Karpas-422 (cell line): ENCODE measurements at regions not wholly inside any gene's neighbourhood (a gene's known extent, or its start where the extent isn't known, plus 50 kb on each side); places are given as distances from the start of the nearest gene placed in this dataset.

Experiments
- DNase-seq: peaks from one replicate; pipeline ENCODE4 v3.0.0-alpha.2; 2015
- H2AFZ ChIP-seq: fragments of 200-600 bp; sonication (generic); 2 replicates; pipeline ENCODE4 v1.6.1; 2014; ENCODE audit warnings: antibody characterized with exemption, low read length, mixed read lengths
- H3K27ac ChIP-seq: fragments of 200-600 bp; sonication (generic); 2 replicates; pipeline ENCODE4 v1.5.1; 2014; ENCODE audit warnings: mild to moderate bottlenecking, low read length, moderate library complexity
- H3K27me3 ChIP-seq: fragments of 200-600 bp; sonication (generic); 2 replicates; pipeline ENCODE4 v1.6.1; 2014; ENCODE audit warnings: low read length, mixed read lengths
- H3K36me3 ChIP-seq: fragments of 200-600 bp; sonication (generic); 2 replicates; pipeline ENCODE4 v1.6.1; 2014; ENCODE audit warnings: low read length, mixed read lengths; ENCODE audit not compliant: insufficient read depth
- H3K4me1 ChIP-seq: fragments of 200-600 bp; sonication (generic); 2 replicates; pipeline ENCODE4 v1.6.1; 2014; ENCODE audit warnings: mild to moderate bottlenecking, low read length, mixed read lengths
- H3K4me2 ChIP-seq: fragments of 200-600 bp; sonication (generic); 2 replicates; pipeline ENCODE4 v1.6.1; 2014; ENCODE audit warnings: low read length, low read depth, mild to moderate bottlenecking; ENCODE audit not compliant: poor library complexity, severe bottlenecking
- H3K4me3 ChIP-seq: fragments of 200-600 bp; sonication (generic); 2 replicates; pipeline ENCODE4 v1.5.1; 2014; ENCODE audit warnings: mild to moderate bottlenecking, antibody characterized with exemption, low read length, mixed read lengths
- H3K79me2 ChIP-seq: fragments of 200-600 bp; sonication (generic); 2 replicates; pipeline ENCODE4 v1.6.1; 2014; ENCODE audit warnings: mild to moderate bottlenecking, low read length, mixed read lengths
- H3K9ac ChIP-seq: fragments of 200-600 bp; sonication (generic); 2 replicates; pipeline ENCODE4 v1.6.0; 2014; ENCODE audit warnings: low read length
- H3K9me2 ChIP-seq: fragments of 200-600 bp; sonication (generic), shearing (Covaris generic); replicated peaks from 2 replicates; pipeline ENCODE4 v1.6.0; 2014; ENCODE audit warnings: mild to moderate bottlenecking, low read length, moderate library complexity; ENCODE audit not compliant: insufficient read depth
- H3K9me3 ChIP-seq: fragments of 300-700, 200-600 bp; sonication (generic); 2 replicates; pipeline ENCODE4 v1.6.1; 2014; ENCODE audit warnings: low read length, mixed read lengths
- H4K20me1 ChIP-seq: fragments of 200-600 bp; sonication (generic); 2 replicates; pipeline ENCODE4 v1.6.1; 2014; ENCODE audit warnings: mild to moderate bottlenecking, antibody characterized with exemption, low read length, low read depth; ENCODE audit not compliant: insufficient read depth

DNA sequence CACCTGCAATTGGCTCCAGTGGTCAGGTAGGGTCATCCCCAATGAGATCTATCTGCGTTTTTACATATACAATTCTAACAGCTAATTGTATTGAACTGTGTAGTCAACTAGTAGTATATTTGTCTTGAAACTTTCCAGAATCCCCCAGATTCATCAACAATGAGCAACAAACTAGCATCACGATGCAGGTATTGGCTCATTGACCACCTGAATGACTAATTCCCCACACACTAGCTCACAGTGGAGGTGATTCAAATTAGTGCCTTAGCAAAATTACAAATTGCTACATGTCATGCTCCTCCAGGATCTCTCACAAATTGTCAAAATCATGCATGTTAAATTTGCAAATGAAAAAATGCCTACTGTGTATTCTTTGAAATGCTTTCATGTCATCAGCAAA, 62.8 kb upstream of the MPHOSPH6 start:
- Histone ChIP-seq H3K4me3 (no peak overlapping the region), H3K27me3 (no peaks in the 10 kb centered on the region; the same call in 1 of the 2 replicates), H3K9ac (no peak overlapping the region), H3K4me1 (no peaks in the 10 kb centered on the region), H4K20me1 (no peaks in the 10 kb centered on the region), H3K9me3 (no peaks in the 10 kb centered on the region), H3K79me2 (no peaks in the 10 kb centered on the region), H3K36me3 (no peaks in the 10 kb centered on the region), H3K4me2 (no peak overlapping the region), H3K27ac (no peak overlapping the region), H2AFZ (no peak overlapping the region), H3K9me2 (no peaks in the 10 kb centered on the region)
- DNase-seq = no peak

DNA sequence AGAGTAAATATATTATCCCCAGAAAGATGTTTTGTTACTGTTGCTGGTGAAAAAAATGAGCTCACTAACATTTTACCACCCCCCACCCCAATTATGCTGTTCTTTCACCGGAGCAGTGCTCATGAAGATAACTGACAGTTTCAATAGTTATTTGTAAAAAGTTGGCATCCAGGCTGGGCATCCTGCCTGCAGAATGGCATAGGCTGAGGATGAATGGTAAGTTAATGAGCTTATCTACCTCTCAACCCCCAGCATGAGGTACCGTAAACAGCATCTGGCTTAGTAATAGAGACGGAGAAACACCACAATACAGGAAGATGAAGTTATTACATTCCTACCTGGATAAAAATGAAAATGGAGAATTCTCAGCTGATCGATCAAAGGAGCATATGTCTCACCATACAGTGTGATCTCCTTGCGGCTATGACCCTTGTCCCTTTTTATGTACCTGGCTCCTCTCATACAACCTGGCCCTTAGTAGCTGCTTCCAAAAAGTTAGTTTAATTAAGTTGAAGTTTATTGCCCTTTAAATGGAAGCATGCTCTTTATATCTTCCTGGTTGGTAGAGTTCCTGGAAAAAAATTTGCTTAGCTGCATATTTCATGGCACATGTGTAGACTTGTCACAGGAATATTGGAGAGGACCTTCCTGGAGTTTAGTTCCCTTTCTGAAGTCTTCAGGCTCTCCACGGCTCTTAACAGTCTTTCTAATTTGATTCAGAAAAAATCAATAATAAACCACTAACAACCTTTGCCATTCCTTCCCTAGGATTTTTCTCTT, 61.2 kb upstream of the MPHOSPH6 start:
- no peaks in the 10 kb centered on the region for H3K9me2 ChIP-seq
- H4K20me1 ChIP-seq = no peaks in the 10 kb centered on the region
- no peak overlapping the region for H2AFZ ChIP-seq
- H3K4me2 ChIP-seq = no peak overlapping the region
- H3K36me3 ChIP-seq = no peaks in the 10 kb centered on the region
- no peaks in the 10 kb centered on the region for H3K79me2 ChIP-seq
- H3K4me1 ChIP-seq = no peaks in the 10 kb centered on the region
- no peaks in the 10 kb centered on the region for H3K9me3 ChIP-seq
- no peak overlapping the region for H3K27ac ChIP-seq
- H3K9ac ChIP-seq = no peak overlapping the region
- no peaks in the 10 kb centered on the region; the same call in 1 of the 2 replicates for H3K27me3 ChIP-seq
- no peak for DNase-seq
- no peak overlapping the region for H3K4me3 ChIP-seq

DNA sequence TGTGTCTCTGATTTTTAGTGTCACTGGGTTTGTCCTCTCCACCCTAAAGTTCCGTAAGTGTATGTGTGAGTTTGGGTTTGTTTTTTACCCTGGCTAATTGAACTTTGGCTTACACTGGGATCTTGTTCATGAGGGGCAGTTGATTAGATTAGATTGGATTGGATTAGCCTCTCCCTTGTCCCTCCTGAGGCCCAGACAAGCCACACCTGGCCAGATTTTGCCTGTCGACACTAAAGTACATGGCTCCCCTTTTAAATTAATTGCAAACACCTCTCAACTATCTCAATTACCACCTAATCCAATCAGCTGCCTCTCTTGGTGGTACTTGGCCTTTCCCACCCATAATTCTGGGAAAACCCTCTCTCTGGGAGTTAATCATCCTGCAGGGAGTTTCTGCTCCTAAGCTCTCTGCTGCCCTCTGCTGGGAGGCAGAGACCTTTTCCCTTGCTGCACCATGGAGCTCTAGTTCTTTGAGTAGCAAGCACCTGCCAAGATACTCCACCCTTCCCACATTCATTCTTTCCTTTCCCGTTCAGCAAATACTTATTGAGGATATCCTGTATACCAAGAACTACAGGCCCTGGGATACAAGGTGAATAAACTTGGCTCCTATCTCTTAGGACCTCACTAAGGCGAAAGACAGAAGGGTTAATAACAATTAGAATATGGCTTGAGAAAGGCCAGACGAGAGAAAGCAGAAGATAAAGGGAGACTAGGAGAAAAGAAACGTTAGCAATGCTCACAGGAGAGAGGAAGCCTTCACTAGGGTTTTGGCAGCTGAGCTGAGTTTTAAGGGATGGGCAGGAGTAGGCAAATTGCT, 60.0 kb upstream of the MPHOSPH6 start:
- Histone ChIP-seq H3K4me1 (no peaks in the 10 kb centered on the region), H3K9ac (no peak overlapping the region), H2AFZ (no peak overlapping the region), H3K4me2 (no peak overlapping the region), H3K9me2 (no peaks in the 10 kb centered on the region), H3K36me3 (no peaks in the 10 kb centered on the region), H3K27me3 (no peaks in the 10 kb centered on the region), H3K9me3 (no peaks in the 10 kb centered on the region), H3K79me2 (no peaks in the 10 kb centered on the region), H3K27ac (no peak overlapping the region), H3K4me3 (no peak overlapping the region), H4K20me1 (no peaks in the 10 kb centered on the region)
- peak; percentile 76 for DNase-seq

DNA sequence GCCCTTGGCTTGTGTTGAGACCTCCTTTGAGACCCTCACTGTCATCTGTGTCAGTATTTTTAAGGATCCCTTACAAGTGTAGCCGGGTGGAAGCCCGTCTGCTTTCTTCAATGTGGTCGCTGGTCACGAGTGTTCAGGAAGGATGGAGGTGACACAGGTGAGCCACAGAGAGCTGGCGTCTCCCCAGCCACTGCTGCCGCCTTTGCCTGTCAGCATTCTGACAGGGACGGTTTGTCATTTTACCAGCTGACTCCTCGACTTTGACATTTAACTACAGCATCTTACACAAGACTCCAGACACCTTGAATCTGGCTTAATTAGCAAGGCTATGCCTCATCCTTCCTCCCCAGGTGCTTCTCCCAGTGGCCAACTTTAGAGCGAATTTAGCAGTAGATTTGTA, 56.3 kb upstream of the MPHOSPH6 start:
- no peak overlapping the region for H3K4me3 ChIP-seq
- H3K79me2 ChIP-seq = no peaks in the 10 kb centered on the region
- no peaks in the 10 kb centered on the region for H3K9me3 ChIP-seq
- H4K20me1 ChIP-seq = no peaks in the 10 kb centered on the region
- H3K4me1 ChIP-seq = no peaks in the 10 kb centered on the region
- H3K36me3 ChIP-seq = no peaks in the 10 kb centered on the region
- H3K27ac ChIP-seq = no peak overlapping the region
- no peaks in the 10 kb centered on the region for H3K9me2 ChIP-seq
- no peak overlapping the region for H3K9ac ChIP-seq
- no peak overlapping the region for H2AFZ ChIP-seq
- no peak overlapping the region for H3K4me2 ChIP-seq
- H3K27me3 ChIP-seq = no peaks in the 10 kb centered on the region
- DNase-seq = no peak

DNA sequence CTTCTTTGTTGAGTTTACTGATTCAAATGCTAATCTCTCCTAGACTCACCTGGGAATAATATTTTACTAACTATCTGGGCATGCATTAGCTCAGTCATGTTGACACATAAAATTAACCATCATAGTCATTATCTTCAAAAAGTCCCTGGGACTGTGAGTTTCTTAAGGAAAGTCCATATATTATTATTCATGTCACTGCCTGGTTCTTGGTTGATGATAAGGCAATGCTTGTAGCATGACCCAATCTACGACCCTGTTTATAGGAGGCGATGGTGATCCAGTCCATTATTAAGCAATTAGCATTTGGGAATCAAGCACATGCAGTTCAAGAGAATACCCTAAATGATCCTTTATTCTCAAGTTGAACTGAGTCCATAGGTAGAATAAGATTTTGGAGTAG, 54.8 kb upstream of the MPHOSPH6 start:
- Histone ChIP-seq H3K9me3 (no peaks in the 10 kb centered on the region), H3K4me1 (no peaks in the 10 kb centered on the region), H3K27ac (no peak overlapping the region), H3K4me2 (no peak overlapping the region), H2AFZ (no peak overlapping the region), H3K27me3 (no peaks in the 10 kb centered on the region), H3K79me2 (no peaks in the 10 kb centered on the region), H3K36me3 (no peaks in the 10 kb centered on the region), H3K9ac (no peak overlapping the region), H3K9me2 (no peaks in the 10 kb centered on the region), H3K4me3 (no peak overlapping the region), H4K20me1 (no peaks in the 10 kb centered on the region)
- DNase-seq = no peak

DNA sequence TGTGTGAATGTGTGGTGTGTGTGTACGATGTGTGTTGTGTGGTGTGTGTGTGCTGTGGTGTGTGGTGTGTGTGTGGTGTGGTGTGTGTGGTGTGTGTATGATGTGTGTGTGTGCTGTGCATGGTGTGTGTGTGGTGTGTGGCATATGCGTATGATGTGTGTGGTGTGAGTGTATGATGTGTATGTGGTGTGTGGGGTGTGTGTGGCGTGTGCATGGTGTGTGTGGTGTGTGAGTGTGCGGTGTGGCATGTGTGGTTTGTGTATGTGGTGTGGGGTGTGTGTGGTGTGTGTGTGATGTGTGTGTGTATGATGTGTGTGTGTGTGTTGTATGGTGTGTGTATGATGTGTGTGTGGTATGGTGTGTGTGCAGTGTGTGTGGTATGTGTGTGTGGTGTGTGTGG, 50.5 kb upstream of the MPHOSPH6 start:
- no peak overlapping the region for H3K27ac ChIP-seq
- H2AFZ ChIP-seq = no peak overlapping the region
- no peaks in the 10 kb centered on the region for H3K9me2 ChIP-seq
- H3K27me3 ChIP-seq = no peaks in the 10 kb centered on the region
- H3K36me3 ChIP-seq = no peaks in the 10 kb centered on the region
- no peak for DNase-seq
- no peaks in the 10 kb centered on the region for H4K20me1 ChIP-seq
- H3K79me2 ChIP-seq = no peaks in the 10 kb centered on the region
- no peak overlapping the region for H3K9ac ChIP-seq
- H3K4me2 ChIP-seq = no peak overlapping the region
- no peaks in the 10 kb centered on the region for H3K9me3 ChIP-seq
- H3K4me3 ChIP-seq = no peak overlapping the region
- H3K4me1 ChIP-seq = no peaks in the 10 kb centered on the region
